HepG2 (cell line): ENCODE measurements at regions not wholly inside any gene's neighbourhood (a gene's known extent, or its start where the extent isn't known, plus 50 kb on each side); places are given as distances from the start of the nearest gene placed in this dataset.

ENCODE experiments used
- CAMTA2 ChIP-seq: sonication (generic); formaldehyde crosslinking; IDR thresholded peaks from 2 replicates; pipeline ENCODE4 v1.4.0; 2020; ENCODE audit warnings: mild to moderate bottlenecking, missing genetic modification reagents, borderline replicate concordance
- ESRRA ChIP-seq: sonication (generic); formaldehyde crosslinking; IDR thresholded peaks from 2 replicates; pipeline ENCODE4 v1.5.1; 2020; ENCODE audit warnings: mild to moderate bottlenecking, low read depth, missing genetic modification reagents
- FLYWCH1 ChIP-seq: sonication (generic); formaldehyde crosslinking; IDR thresholded peaks from 2 replicates; pipeline ENCODE4 v1.8.1; 2023; ENCODE audit warnings: mild to moderate bottlenecking, missing genetic modification reagents
- FOXK2 ChIP-seq: fragments of 450-650 bp; IDR thresholded peaks from 2 replicates; pipeline ENCODE4 v1.6.1; 2016
- HDAC1 ChIP-seq: sonication (generic); formaldehyde crosslinking; IDR thresholded peaks from 2 replicates; pipeline ENCODE4 v1.5.1; 2020; ENCODE audit warnings: mild to moderate bottlenecking, missing genetic modification reagents
- HMG20A ChIP-seq: IDR thresholded peaks from 2 replicates; pipeline ENCODE4 v1.6.1; 2016; ENCODE audit warnings: borderline replicate concordance
- MEF2D ChIP-seq: sonication (generic); formaldehyde crosslinking; IDR thresholded peaks from 2 replicates; pipeline ENCODE4 v1.5.1; 2020; ENCODE audit warnings: mild to moderate bottlenecking, missing genetic modification reagents
- MTA1 ChIP-seq: sonication (generic); formaldehyde crosslinking; IDR thresholded peaks from 2 replicates; pipeline ENCODE4 v1.4.0; 2020; ENCODE audit warnings: missing genetic modification reagents, mild to moderate bottlenecking, borderline replicate concordance
- NR3C1 ChIP-seq: sonication (generic); formaldehyde crosslinking; IDR thresholded peaks from 2 replicates; pipeline ENCODE4 v1.4.0; 2020; ENCODE audit warnings: missing genetic modification reagents
- POLR2AphosphoS5 ChIP-seq: IDR thresholded peaks from 2 replicates; pipeline ENCODE4 v1.6.1; 2012; ENCODE audit warnings: low read depth, low read length
- SIX4 ChIP-seq: sonication (generic); formaldehyde crosslinking; IDR thresholded peaks from 2 replicates; pipeline ENCODE4 v1.4.0; 2020; ENCODE audit warnings: missing genetic modification reagents
- SMAD9 ChIP-seq: sonication (generic); formaldehyde crosslinking; IDR thresholded peaks from 2 replicates; pipeline ENCODE4 v1.5.1; 2020; ENCODE audit warnings: mild to moderate bottlenecking, missing genetic modification reagents
- SRSF4 ChIP-seq: fragments of 200-400 bp; formaldehyde crosslinking; IDR thresholded peaks from one replicate; pipeline ENCODE4 v1.6.1; 2018; ENCODE audit warnings: mild to moderate bottlenecking, low read depth, low read length, moderate library complexity; ENCODE audit not compliant: poor library complexity, severe bottlenecking
- TP53 ChIP-seq: sonication (generic); formaldehyde crosslinking; conservative IDR thresholded peaks from 2 replicates; pipeline ENCODE4 v1.4.0; 2020; ENCODE audit warnings: missing genetic modification reagents
- U2AF1 ChIP-seq: fragments of 200-400 bp; formaldehyde crosslinking; optimal IDR thresholded peaks from 2 replicates; pipeline ENCODE3; 2017; ENCODE audit warnings: mild to moderate bottlenecking, low read depth, low read length
- ZNF124 ChIP-seq: sonication (generic); formaldehyde crosslinking; IDR thresholded peaks from 2 replicates; pipeline ENCODE4 v1.4.0; 2020; ENCODE audit warnings: missing genetic modification reagents
- ZNF136 ChIP-seq: sonication (generic); formaldehyde crosslinking; IDR thresholded peaks from 2 replicates; pipeline ENCODE4 v1.8.1; 2022; ENCODE audit warnings: low read depth, mild to moderate bottlenecking, moderate library complexity, missing genetic modification reagents
- ZNF33B ChIP-seq: sonication (generic); formaldehyde crosslinking; IDR thresholded peaks from 2 replicates; pipeline ENCODE4 v1.5.1; 2020; ENCODE audit warnings: mild to moderate bottlenecking, missing genetic modification reagents
- ZNF550 ChIP-seq: sonication (generic); formaldehyde crosslinking; IDR thresholded peaks from 2 replicates; pipeline ENCODE4 v1.4.0; 2020; ENCODE audit warnings: mild to moderate bottlenecking, missing genetic modification reagents, borderline replicate concordance
- ZNF563 ChIP-seq: sonication (generic); formaldehyde crosslinking; IDR thresholded peaks from 2 replicates; pipeline ENCODE4 v1.8.0; 2022; ENCODE audit warnings: mild to moderate bottlenecking, moderate library complexity, missing genetic modification reagents
- ZNF747 ChIP-seq: sonication (generic); formaldehyde crosslinking; IDR thresholded peaks from 2 replicates; pipeline ENCODE4 v1.8.1; 2023; ENCODE audit warnings: missing genetic modification reagents, mild to moderate bottlenecking, borderline replicate concordance
- TF ChIP-seq, protein P1 (sequence below): IDR thresholded peaks from 2 replicates; pipeline ENCODE4 v1.6.1; 2016
- TF ChIP-seq, protein P2 (sequence below): sonication (generic); formaldehyde crosslinking; IDR thresholded peaks from 2 replicates; pipeline ENCODE4 v1.4.0; 2020; ENCODE audit warnings: missing genetic modification reagents, borderline replicate concordance
- TF ChIP-seq, protein P3 (sequence below): sonication (generic); formaldehyde crosslinking; conservative IDR thresholded peaks from 2 replicates; pipeline ENCODE4 v1.8.0; 2022; ENCODE audit warnings: low read depth, missing genetic modification reagents
- TF ChIP-seq, protein P4 (sequence below): sonication (generic); formaldehyde crosslinking; conservative IDR thresholded peaks from 2 replicates; pipeline ENCODE4 v1.8.0; 2022; ENCODE audit warnings: missing genetic modification reagents

DNA sequence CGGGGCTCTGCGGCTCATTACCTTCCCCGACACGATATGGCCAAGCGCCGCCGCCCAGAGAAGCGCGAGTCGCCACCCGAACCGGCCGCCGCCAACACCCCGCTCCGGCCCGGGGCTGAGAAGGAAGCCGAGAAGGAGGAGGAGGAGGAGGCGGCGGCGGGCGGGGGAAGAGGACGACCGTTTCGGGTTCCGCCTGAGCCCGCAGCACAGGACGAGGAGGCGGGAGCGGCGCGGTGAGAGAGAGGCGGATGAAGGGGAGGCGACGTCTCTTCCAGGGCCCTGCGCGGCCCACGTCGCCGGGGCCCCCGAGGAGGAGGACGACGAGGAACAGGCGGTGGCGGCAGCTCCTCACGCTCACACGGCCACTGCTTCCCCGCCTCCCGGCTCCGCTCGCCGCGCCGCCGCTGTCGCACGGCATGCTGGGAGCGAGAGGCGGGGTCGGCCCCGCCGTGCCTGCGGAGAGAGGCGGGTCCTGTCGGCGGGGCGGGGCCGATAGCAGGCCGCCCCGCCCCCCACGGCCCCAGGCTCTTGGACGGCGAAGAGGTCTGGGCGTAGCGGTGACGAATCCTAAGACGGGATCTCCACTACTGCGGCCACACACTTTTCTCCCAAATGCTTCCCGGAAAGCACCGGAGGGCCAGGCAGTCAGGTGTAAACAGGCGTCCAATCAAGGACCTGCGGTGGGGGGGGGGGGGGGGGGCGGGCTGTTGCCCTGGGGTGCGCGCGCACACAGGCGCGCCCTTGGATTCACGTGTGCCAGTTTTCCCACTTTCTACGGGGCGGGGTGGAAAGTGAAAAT, 97.3 kb upstream of the METTL9 start (continued):
- no peak for TF ChIP-seq FOXK2
- 0 out of 2 replicates have a peak, but pooled peaks have one; percentile 77 for TF ChIP-seq TP53
- TF ChIP-seq, protein P1, sequence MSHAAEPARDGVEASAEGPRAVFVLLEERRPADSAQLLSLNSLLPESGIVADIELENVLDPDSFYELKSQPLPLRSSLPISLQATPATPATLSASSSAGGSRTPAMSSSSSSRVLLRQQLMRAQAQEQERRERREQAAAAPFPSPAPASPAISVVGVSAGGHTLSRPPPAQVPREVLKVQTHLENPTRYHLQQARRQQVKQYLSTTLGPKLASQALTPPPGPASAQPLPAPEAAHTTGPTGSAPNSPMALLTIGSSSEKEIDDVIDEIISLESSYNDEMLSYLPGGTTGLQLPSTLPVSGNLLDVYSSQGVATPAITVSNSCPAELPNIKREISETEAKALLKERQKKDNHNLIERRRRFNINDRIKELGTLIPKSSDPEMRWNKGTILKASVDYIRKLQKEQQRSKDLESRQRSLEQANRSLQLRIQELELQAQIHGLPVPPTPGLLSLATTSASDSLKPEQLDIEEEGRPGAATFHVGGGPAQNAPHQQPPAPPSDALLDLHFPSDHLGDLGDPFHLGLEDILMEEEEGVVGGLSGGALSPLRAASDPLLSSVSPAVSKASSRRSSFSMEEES (CRISPR knock-in tag) = peak; percentile 84
- no peak for TF ChIP-seq FLYWCH1 (CRISPR knock-in tag)
- TF ChIP-seq SMAD9 = peak; percentile 98
- no peak for TF ChIP-seq U2AF1
- TF ChIP-seq SRSF4 = no peak
- peak; percentile 98 for TF ChIP-seq ZNF563 (CRISPR knock-in tag)
- TF ChIP-seq ZNF136 (CRISPR knock-in tag) = peak; percentile 73; the same call in 1 of the 2 replicates
- peak; percentile 64; the same call in 1 of the 2 replicates for TF ChIP-seq SIX4
- TF ChIP-seq ZNF33B (CRISPR knock-in tag) = peak; percentile 93
- peak; percentile 34; the same call in 1 of the 2 replicates for TF ChIP-seq ESRRA
- peak; percentile 77; the same call in 1 of the 2 replicates for TF ChIP-seq ZNF747 (CRISPR knock-in tag)
- peak; percentile 84; the same call in 1 of the 2 replicates for TF ChIP-seq MTA1
- TF ChIP-seq, protein P2, sequence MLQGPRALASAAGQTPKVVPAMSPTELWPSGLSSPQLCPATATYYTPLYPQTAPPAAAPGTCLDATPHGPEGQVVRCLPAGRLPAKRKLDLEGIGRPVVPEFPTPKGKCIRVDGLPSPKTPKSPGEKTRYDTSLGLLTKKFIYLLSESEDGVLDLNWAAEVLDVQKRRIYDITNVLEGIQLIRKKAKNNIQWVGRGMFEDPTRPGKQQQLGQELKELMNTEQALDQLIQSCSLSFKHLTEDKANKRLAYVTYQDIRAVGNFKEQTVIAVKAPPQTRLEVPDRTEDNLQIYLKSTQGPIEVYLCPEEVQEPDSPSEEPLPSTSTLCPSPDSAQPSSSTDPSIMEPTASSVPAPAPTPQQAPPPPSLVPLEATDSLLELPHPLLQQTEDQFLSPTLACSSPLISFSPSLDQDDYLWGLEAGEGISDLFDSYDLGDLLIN (CRISPR knock-in tag) = peak; percentile 98; the same call in 1 of the 2 replicates
- TF ChIP-seq, protein P3, sequence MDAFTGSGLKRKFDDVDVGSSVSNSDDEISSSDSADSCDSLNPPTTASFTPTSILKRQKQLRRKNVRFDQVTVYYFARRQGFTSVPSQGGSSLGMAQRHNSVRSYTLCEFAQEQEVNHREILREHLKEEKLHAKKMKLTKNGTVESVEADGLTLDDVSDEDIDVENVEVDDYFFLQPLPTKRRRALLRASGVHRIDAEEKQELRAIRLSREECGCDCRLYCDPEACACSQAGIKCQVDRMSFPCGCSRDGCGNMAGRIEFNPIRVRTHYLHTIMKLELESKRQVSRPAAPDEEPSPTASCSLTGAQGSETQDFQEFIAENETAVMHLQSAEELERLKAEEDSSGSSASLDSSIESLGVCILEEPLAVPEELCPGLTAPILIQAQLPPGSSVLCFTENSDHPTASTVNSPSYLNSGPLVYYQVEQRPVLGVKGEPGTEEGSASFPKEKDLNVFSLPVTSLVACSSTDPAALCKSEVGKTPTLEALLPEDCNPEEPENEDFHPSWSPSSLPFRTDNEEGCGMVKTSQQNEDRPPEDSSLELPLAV (CRISPR knock-in tag) = no peak
- peak; percentile 80 for TF ChIP-seq POLR2AphosphoS5
- TF ChIP-seq ZNF550 (CRISPR knock-in tag) = peak; percentile 90; the same call in 1 of the 2 replicates
- TF ChIP-seq CAMTA2 = peak; percentile 95; the same call in 1 of the 2 replicates
- TF ChIP-seq MEF2D (CRISPR knock-in tag) = peak; percentile 77
- TF ChIP-seq HMG20A (CRISPR knock-in tag) = peak; percentile 50; the same call in 1 of the 2 replicates
- TF ChIP-seq, protein P4, sequence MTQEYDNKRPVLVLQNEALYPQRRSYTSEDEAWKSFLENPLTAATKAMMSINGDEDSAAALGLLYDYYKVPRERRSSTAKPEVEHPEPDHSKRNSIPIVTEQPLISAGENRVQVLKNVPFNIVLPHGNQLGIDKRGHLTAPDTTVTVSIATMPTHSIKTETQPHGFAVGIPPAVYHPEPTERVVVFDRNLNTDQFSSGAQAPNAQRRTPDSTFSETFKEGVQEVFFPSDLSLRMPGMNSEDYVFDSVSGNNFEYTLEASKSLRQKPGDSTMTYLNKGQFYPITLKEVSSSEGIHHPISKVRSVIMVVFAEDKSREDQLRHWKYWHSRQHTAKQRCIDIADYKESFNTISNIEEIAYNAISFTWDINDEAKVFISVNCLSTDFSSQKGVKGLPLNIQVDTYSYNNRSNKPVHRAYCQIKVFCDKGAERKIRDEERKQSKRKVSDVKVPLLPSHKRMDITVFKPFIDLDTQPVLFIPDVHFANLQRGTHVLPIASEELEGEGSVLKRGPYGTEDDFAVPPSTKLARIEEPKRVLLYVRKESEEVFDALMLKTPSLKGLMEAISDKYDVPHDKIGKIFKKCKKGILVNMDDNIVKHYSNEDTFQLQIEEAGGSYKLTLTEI (CRISPR knock-in tag) = no peak
- no peak for TF ChIP-seq NR3C1 (CRISPR knock-in tag)
- peak; percentile 64 for TF ChIP-seq ZNF124
- TF ChIP-seq HDAC1 (CRISPR knock-in tag) = peak; percentile 82
